ENCODE measurements at regions not wholly inside any gene's neighbourhood (a gene's known extent, or its start where the extent isn't known, plus 50 kb on each side); places are given as distances from the start of the nearest gene placed in this dataset.
"Not testable (repeated sequence)": the region's sequence is repeated elsewhere in the genome, so short reads cannot be mapped to it uniquely, and the experiment has no call there.

DNA sequence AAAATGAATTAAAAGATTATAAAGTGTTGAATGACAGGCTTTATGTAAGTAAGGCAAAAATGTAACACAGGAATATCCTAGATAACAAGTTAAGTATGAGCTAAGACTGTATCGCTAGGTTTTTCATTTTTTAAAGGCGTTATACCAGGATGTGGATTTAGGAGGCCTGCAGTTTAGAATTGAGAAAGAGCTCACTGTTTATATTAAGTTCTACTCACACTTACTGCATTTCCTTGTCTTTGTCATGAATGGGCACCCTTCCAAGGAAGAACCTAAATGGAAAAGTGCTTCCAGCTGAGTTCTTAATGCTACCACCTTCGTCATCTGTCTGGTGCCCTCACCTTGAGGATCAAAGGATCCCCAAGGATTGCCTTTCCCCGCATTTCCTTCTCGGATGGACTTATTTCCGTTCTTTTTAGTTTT is 148.7 kb downstream of the SOX4 start:
- DNase-seq (ENCODE audit: low read depth): no peak

DNA sequence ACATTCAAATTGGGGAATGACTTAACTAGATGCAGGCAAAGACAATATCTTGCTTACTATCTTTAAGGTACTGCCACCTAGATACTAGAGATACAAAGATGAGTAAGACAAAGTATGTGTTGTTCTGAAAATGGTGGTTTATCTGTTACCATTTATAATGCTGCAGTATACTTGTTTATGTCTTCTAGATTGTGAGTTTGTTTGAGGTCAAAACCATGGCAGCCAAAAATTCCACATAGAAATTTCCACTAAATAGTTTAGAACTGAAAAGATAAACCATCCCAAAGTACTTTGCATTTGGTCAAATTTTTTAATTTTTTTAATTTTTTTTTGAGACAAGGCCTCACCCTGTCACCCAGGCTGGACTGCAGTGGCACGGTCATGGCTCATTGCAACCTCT is 150.8 kb downstream of the SOX4 start:
- DNase-seq (ENCODE audit: low read depth): no peak

DNA sequence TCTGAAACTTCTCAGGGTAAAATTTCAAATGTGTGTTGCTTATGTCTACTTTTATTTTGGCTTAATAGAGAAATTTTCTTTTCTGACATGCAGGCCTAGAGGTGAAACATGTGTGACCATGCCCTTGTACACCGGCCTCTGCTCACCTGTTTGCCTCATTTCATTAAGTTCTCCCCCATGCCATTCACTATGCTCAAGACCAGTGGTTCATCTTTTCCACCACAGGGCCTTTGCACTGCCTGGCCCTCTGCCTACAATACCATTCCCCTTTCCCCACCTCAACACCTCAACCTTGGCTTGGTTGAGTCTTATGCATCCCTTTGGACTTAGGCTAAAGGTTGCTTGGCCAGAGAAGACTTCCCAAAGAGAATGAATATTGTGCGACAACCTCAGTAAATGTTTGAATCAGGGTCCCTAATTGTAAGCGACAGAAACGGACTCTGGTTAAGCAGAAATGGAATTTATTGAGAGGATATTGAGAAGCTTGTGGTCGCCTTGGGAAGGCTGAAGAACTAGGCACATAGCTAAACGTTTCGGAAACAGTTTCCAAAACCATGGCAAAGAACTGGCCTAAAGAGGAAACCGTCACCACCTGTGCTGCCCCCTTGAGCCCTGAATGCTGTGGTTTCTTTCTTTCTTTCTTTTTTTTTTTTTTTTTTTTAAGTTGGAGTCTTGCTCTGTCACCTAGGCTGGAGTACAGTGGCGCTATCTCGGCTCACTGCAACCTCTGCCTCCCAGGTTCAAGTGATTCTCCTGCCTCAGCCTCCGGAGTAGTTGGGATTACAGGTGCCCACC is 152.2 kb downstream of the SOX4 start:
- DNase-seq (ENCODE audit: low read depth): no peak

DNA sequence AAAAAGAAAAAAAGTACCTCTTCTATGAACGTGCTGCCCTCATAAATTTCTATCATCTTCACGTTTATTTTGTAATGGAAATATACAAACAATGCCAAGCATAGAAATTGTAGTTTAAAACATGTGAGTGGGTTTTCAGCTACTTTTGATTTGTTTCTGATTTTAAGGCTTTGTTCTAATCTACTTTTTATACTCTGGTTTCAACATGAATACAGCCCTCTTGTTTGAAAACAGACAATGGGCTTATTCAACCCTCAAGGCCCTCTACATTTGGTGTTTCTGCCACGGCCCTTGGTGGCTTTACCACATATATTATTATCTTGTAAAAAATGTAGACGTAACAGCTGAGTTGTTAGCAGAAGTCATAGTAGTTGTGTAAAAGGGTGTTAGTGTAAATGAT is 153.9 kb downstream of the SOX4 start:
- DNase-seq (ENCODE audit: low read depth): no peak

DNA sequence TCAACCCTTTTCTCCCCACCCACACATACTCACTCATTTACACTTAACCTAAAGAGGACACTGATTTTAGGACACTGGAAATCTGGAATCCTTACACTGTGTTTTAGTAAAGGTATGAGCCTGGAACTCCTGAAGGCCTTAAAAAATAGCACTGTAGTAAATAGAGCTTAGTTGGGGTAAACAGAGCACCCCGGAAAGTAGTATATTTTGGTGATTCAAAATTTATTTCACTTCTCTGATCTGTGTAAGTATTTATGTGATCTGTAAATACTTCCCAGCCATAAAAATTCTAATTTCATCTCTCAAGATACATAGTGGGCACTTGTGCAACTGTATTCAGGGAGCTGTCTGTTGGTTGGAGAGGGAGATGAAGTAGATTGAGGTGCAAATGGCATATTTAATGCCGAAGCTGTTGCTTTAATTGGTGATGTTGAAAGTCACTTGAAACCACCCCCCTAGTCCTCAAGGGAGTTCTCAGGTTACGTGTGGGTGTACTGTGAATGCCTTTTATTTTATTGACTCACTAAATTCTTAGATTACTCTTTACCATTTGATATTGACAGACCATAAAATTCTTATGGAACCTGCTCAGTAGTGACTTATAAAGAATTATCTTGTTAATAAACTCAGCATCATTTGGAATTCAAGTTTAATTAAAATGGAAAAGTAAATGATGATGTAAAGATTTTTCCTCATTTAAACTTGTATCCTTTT is 154.9 kb downstream of the SOX4 start:
- DNase-seq (ENCODE audit: low read depth): no peak

DNA sequence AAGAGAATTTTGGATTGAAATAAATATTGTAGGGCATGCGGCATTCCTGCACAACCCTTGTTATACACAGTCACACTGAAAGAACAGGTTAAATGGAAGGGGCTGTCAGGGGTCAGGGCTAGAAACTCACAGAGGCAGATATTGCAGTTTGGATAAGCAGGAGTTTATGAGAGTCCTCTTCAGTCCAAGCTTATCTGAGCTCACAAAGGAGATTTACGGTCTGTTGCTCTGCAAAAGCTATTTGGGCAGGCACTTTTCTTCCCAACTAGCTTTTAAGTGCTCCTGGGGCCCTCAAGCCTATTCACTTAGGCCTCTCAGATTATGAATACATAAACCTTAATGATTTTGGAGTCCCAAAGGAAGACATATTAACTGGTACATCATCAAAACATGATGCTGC is 156.2 kb downstream of the SOX4 start:
- no peak for DNase-seq (ENCODE audit: low read depth)

DNA sequence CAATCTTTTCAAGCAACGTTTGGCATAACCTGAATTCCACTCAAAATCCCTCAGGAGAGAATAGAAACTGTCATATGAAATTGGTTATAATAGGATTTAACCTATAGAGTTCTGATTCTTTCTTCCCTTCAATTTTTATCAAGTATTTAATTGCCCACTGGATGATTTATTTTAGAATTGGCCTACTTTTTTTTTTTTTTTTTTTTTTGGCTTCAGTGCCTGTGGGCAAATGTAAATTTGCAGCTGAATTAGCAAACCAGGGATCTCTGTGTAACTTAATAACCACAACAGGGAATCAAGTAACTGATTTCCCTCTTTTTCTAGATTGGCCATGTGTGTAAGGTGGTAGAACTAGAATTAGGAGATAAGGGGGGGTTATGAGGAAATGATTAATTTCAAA is 157.0 kb downstream of the SOX4 start:
- no peak for DNase-seq (ENCODE audit: low read depth)

DNA sequence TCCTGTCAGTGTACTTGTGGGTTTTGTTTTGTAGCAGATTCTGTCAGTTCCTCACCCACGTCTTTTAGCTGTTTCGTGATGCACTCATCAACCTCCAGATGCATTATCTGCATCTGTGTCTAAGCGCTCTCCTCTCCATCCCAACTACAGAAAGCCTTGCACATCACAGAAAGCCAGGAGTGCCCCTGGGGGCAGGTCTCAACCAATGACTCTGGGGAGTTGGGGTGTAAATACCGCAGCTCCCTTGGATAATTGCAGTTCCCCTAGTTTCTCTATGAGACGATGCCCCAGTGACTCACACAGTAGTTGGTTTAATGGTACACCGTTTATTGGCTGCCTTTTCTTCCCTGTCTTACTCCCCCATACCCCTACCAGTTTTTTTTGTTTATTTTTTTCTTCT is 158.1 kb downstream of the SOX4 start:
- DNase-seq (ENCODE audit: low read depth): no peak

DNA sequence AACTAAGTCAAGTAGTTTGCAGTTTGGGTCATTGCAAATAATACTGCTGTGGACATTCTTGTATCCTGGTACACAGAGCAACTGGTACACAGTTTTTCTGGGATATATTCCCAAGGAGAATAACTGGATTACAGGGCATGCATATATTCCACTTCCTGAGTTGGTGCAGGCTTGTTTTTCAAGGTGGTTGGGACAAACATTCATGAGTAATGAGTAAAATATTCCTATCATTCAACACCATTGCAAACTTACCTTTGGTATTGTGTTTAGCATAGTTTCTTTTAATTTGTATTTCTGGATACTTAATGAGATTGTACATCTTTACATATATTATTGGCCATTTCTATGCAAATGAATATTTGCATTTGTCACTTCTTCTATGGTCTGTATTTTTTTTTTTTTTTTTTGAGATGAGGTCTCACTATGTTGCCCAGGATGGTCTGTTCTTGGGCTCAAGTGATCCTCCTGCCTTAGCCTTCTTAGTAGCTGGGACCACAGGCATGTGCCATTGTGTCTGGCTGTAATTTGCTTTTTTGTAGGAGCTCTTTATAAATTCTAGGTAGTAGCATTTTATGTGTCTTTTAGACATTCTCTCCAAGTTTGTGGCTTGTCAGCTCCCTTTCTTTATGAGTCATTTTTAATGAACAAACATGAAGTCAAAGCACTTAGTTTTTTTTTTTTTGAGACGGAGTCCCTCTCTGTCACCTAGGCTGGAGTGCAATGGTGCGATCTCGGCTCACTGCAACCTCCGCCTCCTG is 158.7 kb downstream of the SOX4 start:
- no peak for DNase-seq (ENCODE audit: low read depth)

DNA sequence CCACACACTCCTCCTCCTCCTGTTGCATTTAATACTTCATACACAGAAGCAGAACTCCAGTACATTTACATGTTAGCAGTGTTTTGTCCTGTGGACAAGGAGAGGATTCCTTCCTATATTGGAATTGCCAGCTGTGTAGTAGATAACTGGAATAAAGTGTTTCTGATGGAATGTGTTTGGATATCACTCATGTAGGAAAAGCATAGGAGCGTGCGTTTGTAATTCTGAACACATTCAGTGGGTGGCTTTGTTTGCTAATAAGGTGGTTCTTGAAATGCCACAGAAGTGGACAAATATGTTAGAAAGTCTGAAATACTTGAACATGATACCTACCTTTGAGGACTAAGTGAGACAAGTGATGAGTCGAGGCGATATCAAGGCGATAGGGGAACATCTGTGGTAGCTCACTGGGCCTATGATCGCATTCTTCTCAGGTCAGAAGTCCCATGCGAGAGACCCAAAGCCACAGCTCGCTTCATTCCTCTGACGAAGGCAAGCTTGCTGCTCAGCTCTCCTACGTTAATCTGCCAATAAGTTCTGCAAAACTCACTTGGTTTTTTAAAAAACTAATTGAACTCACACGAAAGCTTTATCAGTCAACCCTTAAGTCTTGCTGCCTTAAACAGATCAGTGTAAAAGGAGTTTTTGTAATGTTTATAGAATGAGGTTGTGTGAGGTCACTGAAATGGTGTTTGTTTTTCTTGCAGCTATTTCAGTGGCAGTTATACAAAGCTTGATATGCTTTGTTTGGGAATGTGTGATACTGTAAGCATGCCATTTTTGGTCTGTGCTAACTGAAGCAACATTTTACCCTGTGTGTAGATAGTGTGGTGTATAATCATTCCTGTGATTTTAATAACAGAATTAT is 159.9 kb downstream of the SOX4 start:
- DNase-seq (ENCODE audit: low read depth): no peak

DNA sequence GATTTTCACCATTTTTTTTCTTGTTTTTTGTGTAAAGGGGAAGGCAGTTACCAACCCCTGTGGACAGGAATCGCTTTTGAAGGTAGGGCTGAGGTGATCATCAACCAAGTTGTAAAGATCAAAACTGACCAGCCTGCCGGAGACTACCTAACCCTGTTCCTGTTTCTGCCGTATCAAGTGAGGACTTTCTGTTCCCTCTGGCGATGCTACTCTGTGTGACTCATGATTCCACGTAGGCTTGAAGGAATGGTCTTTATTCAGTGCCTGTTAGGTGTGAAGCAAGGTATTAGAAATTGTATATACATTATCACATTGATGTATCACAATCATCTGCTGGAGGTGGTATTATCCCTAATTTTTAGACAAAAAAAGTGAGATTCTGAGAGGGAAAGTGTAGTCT is 161.3 kb downstream of the SOX4 start:
- no peak for DNase-seq (ENCODE audit: low read depth)

DNA sequence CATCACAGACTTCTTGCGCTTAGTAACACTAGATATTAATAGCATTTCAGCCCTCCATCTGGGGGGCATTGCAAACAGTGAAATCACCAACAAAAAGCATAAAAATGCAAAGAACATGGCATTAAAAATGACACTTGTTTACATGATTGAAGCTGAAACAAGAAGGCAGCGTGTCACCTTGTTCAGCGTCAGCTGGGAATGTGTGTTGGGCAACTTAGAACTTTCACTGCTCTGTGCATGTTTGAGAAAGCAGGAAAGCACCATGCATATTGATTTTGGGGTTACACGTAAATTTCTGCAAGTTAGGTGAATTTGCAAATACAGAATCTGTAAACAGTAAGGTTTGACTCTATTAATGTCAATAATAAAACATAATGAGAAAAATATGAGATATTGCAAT is 162.9 kb downstream of the SOX4 start:
- DNase-seq (ENCODE audit: low read depth): no peak

DNA sequence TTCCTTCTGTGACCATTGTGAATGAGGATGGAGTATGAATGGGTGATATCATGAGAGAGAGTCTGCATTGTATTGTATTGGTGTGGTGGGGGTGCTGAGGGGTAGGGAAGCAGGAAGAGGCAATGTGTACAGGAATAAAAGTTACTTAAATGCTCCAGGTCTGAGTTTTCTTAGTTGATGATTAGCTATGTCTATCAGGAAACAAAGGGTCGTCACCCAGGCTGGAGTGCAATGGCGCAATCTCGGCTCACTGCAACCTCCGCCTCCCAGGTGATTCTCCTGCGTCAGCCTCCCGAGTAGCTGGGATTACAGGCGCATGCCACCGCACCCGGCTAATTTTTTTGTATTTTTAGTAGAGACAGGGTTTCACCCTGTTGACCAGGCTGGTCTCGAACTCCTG is 163.8 kb downstream of the SOX4 start:
- DNase-seq (ENCODE audit: low read depth): not testable (repeated sequence)

DNA sequence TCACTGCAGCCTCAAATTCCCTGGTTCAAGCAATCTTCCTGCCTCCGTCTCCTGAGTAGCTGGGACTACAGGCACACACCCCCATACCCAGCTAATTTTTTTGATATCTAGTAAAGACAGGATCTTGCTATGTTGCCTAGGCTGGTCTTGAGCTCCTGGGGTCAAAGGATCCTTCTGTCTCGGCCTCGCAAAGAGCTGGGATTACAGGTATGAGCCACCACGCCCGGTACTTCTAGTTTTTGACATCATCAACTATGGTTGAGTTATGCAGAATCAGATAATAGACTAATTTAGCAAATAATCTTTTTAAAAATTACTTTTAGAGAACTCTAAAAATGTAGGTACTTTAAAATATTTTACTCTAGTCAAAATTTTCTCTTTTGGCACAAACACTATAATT is 166.2 kb downstream of the SOX4 start:
- DNase-seq (ENCODE audit: low read depth): no peak

DNA sequence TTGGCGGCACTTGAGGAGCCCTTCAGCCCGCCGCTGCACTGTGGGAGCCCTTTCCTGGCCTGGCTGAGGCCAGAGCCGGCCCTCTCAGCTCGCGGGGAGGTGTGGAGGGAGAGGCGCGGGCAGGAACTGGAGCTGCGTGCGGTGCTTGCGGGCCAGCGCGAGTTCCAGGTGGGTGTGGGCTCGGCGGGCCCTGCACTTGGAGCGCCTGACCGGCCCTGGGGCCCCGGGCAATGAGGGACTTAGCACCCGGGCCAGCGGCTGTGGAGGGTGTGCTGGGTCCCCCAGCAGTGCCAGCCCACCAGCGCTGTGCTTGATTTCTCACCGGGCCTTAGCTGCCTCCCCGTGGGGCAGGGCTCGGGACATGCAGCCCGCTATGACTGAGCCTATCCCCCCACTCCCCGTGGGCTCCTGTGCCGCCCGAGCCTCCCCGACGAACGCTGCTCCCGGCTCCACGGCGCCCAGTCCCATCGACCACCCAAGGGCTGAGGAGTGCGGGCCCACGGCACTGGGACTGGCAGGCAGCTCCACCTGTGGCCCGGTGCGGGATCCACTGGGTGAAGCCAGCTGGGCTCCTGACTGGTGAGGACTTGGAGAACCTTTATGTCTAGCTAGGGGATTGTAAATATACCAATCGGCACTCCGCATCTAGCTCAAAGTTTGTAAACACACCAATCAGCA is 167.6 kb downstream of the SOX4 start:
- DNase-seq (ENCODE audit: low read depth): not testable (repeated sequence)

DNA sequence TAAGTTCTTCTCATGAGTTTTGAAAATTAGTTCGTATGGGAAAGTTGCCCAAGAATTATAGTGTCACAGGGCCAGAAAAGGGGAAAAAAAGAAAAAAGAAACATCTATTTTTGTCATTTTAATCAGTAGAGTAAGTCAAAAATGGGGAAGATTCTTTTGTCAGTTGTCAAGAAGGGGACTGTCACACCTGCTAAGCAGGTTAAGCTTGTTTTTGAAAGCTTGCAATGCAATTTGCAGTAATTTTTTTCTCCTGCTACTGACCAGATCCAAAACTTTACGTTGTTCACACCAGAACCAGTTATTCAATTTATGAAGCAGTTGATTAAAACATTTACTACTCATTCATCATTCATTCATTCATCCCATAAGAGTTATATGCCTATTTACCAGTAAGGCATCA is 171.4 kb downstream of the SOX4 start:
- no peak for DNase-seq (ENCODE audit: low read depth)

DNA sequence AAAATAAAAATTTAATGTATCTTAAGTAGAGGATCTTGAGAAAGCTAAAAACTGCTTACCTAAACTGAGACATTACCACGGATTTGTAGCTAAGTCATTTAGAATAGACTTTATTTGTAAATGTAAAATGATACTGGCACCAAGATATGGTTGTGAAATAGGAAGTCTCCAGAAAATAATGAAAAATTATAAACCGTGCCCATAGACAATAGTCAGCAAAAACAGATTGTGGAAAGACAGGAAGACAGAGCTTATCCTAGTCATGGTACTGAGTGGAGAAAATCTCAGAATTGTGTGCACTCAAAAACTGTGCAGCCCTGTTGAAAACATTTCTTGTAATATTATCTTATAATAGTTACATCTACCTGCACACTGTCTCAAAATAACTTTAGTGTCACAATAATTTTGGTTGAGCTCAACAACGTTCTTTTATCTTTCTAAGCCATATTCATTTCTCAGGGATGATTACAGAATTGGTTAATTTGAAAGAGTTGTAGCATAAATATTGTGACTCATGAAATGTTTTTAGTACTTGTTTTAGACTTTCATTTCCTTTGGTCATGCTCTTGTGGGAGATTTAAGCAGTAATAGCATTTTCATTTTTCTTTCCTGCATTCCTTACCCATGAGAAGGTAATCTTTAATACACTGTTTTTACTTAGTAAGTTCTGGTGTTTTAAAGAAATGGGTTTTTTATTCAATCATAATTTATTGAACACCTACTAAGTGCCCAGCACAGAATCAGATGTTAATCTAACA is 174.5 kb downstream of the SOX4 start:
- DNase-seq (ENCODE audit: low read depth): no peak

DNA sequence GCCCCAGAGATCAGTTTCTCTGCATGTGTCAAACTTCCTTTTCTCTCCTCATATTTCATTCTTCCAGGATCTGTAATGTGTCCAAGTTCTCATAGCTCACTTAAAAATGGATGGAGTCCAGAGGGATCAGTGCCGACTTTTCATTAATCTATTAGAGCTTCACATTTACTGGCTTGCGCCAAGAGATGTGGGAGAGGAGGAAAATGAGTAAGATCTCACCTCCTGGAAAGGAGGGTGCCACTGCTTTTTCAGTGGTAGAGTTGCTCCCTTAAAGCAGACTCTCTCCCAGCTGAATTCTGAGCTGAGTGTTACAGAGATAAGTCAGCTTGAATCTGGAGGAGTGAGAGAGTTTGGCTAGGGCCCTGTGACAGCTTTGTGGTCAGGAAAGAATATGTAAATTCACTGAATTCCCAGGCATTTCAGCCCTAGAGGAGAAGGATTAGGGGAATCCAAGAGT is 175.9 kb downstream of the SOX4 start:
- DNase-seq (ENCODE audit: low read depth): no peak

DNA sequence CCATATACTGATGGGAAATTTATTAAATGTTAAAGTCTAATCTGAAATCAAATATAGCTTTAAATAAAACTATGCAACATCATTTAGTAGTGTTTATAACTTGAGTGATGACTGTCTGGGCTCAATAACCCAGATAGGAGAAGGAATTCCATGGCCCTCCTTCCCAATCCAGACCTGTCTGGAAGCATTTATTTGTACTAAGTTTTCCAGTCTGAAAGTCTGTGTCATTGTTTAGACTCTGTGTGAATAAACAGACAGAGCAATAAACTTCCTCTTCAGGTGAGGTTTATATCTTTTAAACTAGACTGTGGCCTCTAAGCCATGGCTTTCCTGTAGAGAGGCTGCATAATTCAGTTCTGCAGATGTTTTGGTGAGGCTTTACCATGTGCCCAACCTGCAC is 176.4 kb downstream of the SOX4 start:
- DNase-seq (ENCODE audit: low read depth): no peak

DNA sequence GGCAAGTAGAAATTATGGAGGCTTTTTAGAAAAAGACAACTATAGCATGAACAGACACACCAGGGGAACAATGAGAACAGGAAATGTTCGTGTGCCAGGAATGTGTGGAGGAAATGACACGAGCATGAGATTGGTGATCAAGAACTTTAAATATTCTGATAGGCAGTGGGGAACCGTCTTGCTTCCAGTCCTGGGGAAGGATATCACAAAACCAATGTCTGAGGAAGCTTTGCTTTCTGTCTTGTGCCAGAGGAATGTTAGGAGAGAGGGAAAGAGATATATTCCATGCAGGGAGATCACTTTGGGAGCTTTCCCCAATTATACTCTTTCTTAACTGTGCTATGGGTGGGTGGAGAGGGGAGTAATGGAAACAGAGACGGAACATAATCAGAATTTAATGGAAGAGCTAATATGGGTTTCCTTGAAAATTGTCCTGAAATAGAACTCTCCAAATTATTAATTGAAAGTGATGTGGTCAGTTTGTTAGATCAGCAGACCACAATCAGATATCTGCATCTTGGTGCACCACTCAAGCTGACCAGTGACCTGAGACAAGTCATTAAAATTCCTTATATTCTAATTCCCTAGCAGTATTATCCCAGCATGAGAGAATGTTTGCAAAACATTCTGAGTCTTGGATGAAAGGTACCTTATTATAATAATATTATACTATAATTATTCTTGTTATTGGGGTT is 178.2 kb downstream of the SOX4 start:
- no peak for DNase-seq (ENCODE audit: low read depth)

All from stimulated activated CD8-positive, alpha-beta memory T cell treated with anti-CD3 and anti-CD28 coated beads, Interleukin-4, amount 100 ng/mL, for 24 hours (primary cell).